ENCODE measurements at regions not wholly inside any gene's neighbourhood (a gene's known extent, or its start where the extent isn't known, plus 50 kb on each side); places are given as distances from the start of the nearest gene placed in this dataset.

DNA sequence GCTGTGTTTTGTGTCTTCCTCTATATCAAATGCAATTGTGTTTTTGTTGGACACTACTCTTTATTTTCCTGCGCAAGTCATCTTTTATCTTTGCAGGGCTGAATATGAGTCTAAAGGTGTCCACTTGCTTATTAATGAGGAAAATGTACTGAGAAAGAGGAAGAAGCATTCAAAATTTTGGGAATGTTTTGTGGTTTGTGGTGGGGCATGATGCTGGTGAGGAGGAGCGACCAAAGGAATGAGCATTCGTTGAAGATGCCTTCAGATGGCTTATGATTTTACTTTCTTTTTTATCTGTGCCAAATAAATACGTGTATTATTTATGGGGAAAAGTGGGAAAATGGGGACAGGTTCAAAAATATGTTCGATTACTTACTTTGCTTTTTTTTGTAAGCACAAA is 63.9 kb upstream of the SMIM21 start:
- no peaks in the 10 kb centered on the region for H3K79me2 ChIP-seq (ENCODE audit: control insufficient read depth, insufficient read depth, low read length)
- H3K4me3 ChIP-seq (replicated peaks in 1 of 4; ENCODE audit: control extremely low read depth in 1 of 4, insufficient read depth in 1 of 4, low read depth in 3 of 4, low read length in 4 of 4): no peak overlapping the region
- peak in 1 of 2 donors; percentile 64 for DNase-seq (ENCODE audit: low read depth in 2 of 2)
- H3K9me3 ChIP-seq (ENCODE audit: control insufficient read depth, insufficient read depth, low read depth, low read length): no peaks in the 10 kb centered on the region
- H3K4me1 ChIP-seq (ENCODE audit: control insufficient read depth, extremely low read depth, insufficient read depth, low read length): no peaks in the 10 kb centered on the region
- H3K4me2 ChIP-seq (ENCODE audit: extremely low read depth, insufficient read depth, low read length): no peak overlapping the region
- no peak for TF ChIP-seq CTCF (conservative IDR thresholded peaks at IDR 0.05 in 1 of 2, IDR thresholded peaks at IDR 0.05 in 1 of 2; ENCODE audit: low read depth in 1 of 2, low read length in 2 of 2)
- TF ChIP-seq EZH2 (IDR thresholded peaks at IDR 0.05; ENCODE audit: low read length, missing control alignments): no peak
- no peak overlapping the region for H3K27ac ChIP-seq (ENCODE audit: insufficient read depth, low read length)
- no peak overlapping the region for H2AFZ ChIP-seq (ENCODE audit: low read length)
- no peaks in the 10 kb centered on the region for H3K36me3 ChIP-seq (ENCODE audit: control insufficient read depth, insufficient read depth, low read length)
- no peaks in the 10 kb centered on the region for H4K20me1 ChIP-seq (ENCODE audit: control insufficient read depth, extremely low read depth, insufficient read depth, low read length)
- H3K9ac ChIP-seq (ENCODE audit: insufficient read depth, low read length): no peak overlapping the region
- H3K27me3 ChIP-seq (ENCODE audit: control insufficient read depth, insufficient read depth, low read length): no peaks in the 10 kb centered on the region

DNA sequence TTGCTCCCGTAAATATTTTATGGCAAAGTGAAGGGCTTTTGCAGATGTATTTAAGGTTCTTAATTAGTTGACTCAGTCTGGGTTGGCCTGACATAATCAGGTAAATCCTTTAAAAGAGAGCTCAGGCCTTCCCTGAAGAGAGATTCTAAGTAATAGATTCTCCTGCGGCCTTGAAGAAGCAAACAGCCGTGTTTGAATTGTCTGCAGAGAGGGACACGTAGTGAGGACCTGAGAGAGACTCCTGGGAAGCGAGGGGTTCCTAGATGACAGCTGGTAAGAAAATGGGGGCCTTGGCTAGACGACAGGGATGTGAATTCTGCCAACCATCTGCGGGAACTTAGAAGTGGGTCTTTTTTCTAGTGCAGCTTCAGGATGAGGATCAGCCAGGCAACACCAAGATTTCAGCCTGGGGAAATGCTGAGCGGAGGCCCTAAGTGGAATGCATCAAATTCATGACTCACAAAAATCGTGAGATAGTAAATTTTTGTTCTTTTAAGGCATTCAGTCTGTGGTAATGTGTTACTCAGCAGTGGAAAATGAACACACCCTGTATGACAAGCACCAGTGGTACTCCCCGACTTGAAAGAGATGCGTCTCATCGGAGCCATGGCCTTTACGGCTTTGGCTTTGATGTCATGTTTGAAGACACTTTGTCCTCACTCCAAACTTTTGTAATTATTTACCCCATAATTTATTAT is 62.1 kb upstream of the SMIM21 start:
- no peaks in the 10 kb centered on the region for H3K36me3 ChIP-seq (ENCODE audit: control insufficient read depth, insufficient read depth, low read length)
- H3K27me3 ChIP-seq (ENCODE audit: control insufficient read depth, insufficient read depth, low read length): no peaks in the 10 kb centered on the region
- no peak overlapping the region for H3K9ac ChIP-seq (ENCODE audit: insufficient read depth, low read length)
- H4K20me1 ChIP-seq (ENCODE audit: control insufficient read depth, extremely low read depth, insufficient read depth, low read length): no peaks in the 10 kb centered on the region
- no peak overlapping the region for H3K4me2 ChIP-seq (ENCODE audit: extremely low read depth, insufficient read depth, low read length)
- no peaks in the 10 kb centered on the region for H3K79me2 ChIP-seq (ENCODE audit: control insufficient read depth, insufficient read depth, low read length)
- no peak overlapping the region for H3K4me3 ChIP-seq (replicated peaks in 1 of 4; ENCODE audit: control extremely low read depth in 1 of 4, insufficient read depth in 1 of 4, low read depth in 3 of 4, low read length in 4 of 4)
- H3K4me1 ChIP-seq (ENCODE audit: control insufficient read depth, extremely low read depth, insufficient read depth, low read length): no peaks in the 10 kb centered on the region
- H3K27ac ChIP-seq (ENCODE audit: insufficient read depth, low read length): peak overlapping the region; percentile 60
- H2AFZ ChIP-seq (ENCODE audit: low read length): peak overlapping the region; percentile 68
- TF ChIP-seq CTCF (conservative IDR thresholded peaks at IDR 0.05 in 1 of 2, IDR thresholded peaks at IDR 0.05 in 1 of 2; ENCODE audit: low read depth in 1 of 2, low read length in 2 of 2) (no peak), EZH2 (IDR thresholded peaks at IDR 0.05; ENCODE audit: low read length, missing control alignments) (no peak)
- no peaks in the 10 kb centered on the region for H3K9me3 ChIP-seq (ENCODE audit: control insufficient read depth, insufficient read depth, low read depth, low read length)
- peak; percentile 94 to 98 for DNase-seq (ENCODE audit: low read depth in 2 of 2)

- H3K9ac ChIP-seq (ENCODE audit: insufficient read depth, low read length): no peak overlapping the region
Observed at GRCh38 chr18:75483662-75484061, 56.2 kb upstream of the SMIM21 start.

More at GRCh38 chr18:75483662-75484061, 56.2 kb upstream of the SMIM21 start:
- no peaks in the 10 kb centered on the region for H3K36me3 ChIP-seq (ENCODE audit: control insufficient read depth, insufficient read depth, low read length)
- no peaks in the 10 kb centered on the region for H3K79me2 ChIP-seq (ENCODE audit: control insufficient read depth, insufficient read depth, low read length)
- TF ChIP-seq CTCF (conservative IDR thresholded peaks at IDR 0.05 in 1 of 2, IDR thresholded peaks at IDR 0.05 in 1 of 2; ENCODE audit: low read depth in 1 of 2, low read length in 2 of 2): no peak
- no peak for TF ChIP-seq EZH2 (IDR thresholded peaks at IDR 0.05; ENCODE audit: low read length, missing control alignments)
- no peaks in the 10 kb centered on the region for H3K27me3 ChIP-seq (ENCODE audit: control insufficient read depth, insufficient read depth, low read length)
- no peak overlapping the region for H3K4me2 ChIP-seq (ENCODE audit: extremely low read depth, insufficient read depth, low read length)
- no peak overlapping the region for H2AFZ ChIP-seq (ENCODE audit: low read length)
- H3K9me3 ChIP-seq (ENCODE audit: control insufficient read depth, insufficient read depth, low read depth, low read length): no peaks in the 10 kb centered on the region
- no peaks in the 10 kb centered on the region for H3K4me1 ChIP-seq (ENCODE audit: control insufficient read depth, extremely low read depth, insufficient read depth, low read length)
- no peak for DNase-seq (ENCODE audit: low read depth in 2 of 2)
- H3K4me3 ChIP-seq (replicated peaks in 1 of 4; ENCODE audit: control extremely low read depth in 1 of 4, insufficient read depth in 1 of 4, low read depth in 3 of 4, low read length in 4 of 4): no peak overlapping the region
- H4K20me1 ChIP-seq (ENCODE audit: control insufficient read depth, extremely low read depth, insufficient read depth, low read length): no peaks in the 10 kb centered on the region
- H3K27ac ChIP-seq (ENCODE audit: insufficient read depth, low read length): no peak overlapping the region

All from fibroblast of lung (primary cell).